SK-MEL-5 (cell line): ENCODE measurements at regions not wholly inside any gene's neighbourhood (a gene's known extent, or its start where the extent isn't known, plus 50 kb on each side); places are given as distances from the start of the nearest gene placed in this dataset.

Source experiments
- DNase-seq: peaks from one replicate; pipeline ENCODE4 v3.0.0-alpha.2; 2016; ENCODE audit warnings: low read depth, low spot score
- in situ Hi-C: cut with HindIII; loops from 2 replicates; pipeline ENCODE4 v1.10.0; 2016; ENCODE audit warnings: low sequenced_read_pairs, high pct_unique_total_duplicates, low pct_unique_long_range_greater_than_20kb

DNA sequence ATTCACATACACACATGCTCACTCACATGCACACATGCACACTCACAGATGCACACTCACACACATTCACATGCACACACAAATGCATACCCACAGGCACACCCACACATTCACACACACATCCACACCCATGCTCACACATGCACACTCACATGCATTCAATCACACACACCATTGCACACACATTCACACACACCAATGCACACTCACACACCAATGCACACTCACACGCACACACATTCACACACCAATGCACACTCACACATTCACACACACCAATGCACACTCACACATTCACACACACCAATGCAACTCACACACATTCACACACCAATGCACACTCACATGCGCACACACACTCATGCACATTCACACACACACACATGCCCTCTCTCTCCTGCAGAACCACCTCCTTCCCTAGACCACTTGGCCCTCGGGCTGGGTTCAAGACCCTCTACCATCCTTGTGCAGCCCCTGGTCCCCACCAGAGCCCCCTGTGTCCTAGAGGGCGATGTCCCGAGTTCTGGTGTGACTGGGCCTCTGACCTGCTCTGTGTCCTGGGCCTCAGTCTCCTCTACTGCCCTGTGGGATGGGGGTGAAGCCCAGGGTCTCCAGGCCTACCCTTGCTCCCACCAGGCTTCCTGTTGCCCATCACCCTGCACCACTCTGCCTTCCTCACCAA is 139.0 kb downstream of the OLFM1 start:
- no peak for DNase-seq
- in situ Hi-C loops, result no loop called here

DNA sequence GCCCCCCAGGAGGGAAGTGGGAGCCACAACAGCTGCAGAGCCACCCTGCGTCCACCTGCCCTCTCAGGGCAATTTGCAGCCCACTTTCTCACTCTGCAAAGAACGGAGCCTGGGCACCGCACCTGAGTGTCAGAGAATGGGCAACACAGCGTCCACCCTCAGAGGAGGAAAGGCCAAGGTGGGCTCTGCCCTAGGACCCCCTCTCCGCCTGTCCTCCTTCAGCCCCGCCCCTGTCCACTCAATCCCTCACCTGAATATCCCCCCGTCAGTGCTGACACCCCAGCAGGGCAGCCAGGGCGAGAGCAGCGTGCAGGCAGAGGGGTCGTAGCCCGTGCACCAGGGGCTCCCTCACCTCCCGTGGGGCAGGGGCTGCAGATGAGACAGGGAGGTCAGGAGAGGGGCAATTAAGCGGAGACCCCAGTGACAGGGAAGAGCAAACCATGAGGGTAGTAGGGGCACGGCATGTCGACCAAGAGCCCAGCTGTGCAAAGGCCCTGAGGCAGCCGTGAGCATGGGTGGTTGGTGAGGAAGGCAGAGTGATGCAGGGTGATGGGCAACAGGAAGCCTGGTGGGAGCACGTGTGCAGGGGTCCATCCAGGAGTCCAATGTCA is 140.3 kb downstream of the OLFM1 start:
- in situ Hi-C loops, result no loop called here
- no peak for DNase-seq

DNA sequence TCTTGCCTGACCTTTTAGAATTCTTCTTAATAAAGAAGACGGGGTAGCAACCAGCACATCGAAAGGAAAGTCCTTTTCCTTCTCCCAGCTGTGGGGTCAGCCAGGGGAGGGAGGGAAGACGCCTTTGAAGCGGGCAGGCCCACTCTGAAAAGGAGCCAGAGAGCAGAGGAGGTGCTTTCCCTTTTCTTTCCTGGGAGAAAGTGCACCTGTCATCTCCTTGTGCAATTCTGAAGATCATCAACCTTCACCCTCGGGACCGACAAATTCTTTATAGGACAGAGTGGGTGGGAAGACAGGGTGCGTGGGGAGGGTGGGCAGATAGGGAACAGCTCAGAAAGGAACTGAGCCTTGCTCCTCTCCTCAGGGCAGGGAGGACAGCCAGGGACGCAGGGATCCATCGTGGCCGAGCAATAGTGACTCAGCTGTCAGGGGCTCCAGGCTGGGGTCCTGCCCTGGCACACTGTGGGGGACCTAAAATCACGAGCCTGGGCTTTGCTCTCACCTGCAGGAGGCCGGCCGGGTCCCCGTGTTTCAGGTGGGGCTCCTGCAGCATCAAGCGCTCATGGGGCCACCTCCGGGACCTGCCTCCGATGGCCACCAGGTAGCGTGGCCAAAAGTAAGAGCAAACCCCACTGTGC is 141.0 kb downstream of the OLFM1 start:
- in situ Hi-C loops, result no loop called here
- no peak for DNase-seq

DNA sequence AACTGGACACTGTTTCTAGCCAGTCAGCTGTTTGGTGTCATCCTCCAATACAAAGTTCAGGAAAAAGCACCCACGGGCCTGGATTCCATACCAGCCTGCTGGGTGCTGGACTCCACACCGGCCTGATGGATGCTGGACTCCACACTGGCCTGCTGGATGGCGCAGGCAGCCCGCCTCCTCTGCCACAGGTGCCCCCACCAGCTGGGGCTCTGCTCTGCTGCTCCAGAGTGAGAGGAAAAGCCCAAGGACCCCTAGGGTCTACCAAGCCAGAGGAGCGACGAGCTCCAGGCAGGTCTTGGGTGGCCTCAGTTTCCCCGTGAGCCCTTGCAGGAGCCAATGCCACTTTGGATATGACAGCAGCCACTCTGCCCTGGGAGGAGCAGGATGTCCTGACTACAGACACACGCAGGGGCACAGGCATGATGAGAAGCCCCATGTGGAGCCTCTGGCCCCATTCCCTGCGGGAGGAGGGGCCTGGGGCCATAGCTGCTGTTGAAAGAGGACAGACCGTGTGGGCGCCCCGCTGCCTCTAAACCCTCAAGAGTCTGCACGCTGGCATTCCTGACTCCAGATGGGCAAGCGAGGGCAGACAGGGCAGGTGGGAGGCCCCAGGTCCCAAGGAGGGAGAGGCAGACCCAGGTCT is 141.6 kb downstream of the OLFM1 start:
- in situ Hi-C loops, result no loop called here
- DNase-seq, result no peak

DNA sequence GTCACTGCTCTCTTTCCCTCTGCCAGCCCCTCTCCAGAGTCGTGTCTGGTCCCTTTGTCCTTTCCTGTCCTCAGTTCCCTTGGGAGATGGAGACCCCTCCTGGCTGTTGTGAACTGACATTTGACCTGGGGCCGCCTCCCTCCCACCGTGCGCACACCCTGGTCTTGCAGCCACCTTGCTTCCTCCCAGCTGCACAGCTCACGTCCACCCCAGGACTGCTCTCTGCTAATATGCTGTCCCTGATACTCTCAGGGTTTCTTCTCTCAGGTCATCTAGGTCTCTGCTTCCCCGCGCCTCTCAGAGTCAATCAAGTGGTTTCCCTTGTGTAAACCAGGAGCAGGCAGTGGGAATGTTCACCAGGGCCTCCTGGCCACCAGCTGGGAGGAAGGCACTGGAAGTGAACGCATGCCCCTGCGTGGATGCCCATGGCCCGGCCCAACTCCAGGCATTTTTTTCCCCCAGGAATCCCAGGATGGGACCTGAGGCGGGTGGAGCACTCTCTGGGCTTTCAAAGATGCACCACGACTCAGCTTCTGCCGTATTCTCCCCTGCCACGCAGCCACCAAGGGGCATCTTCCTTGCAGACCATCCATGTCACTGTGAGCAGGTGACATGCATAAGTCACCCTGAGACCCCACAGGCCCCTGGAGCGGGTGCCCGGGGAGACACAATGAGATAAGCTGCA is 142.4 kb downstream of the OLFM1 start:
- in situ Hi-C loops, result no loop called here
- no peak for DNase-seq

DNA sequence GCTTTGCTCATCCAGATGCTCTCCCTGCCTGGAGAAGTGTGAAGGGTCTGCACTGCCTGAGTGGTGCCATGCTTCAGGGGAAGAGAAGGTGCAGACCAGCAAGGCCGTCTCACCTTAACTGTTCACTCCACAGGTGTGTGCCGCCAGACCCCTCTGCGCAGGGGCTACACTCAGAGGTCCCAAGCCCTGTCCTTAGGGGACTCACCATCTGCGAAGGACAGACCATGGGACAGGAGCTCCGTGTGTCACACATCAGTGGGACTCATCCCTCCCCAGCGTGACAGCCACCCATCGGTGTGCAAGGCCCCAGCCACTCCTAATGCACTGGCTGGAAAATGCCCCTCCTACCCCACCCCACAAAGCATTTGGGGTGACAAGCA is 142.9 kb downstream of the OLFM1 start:
- in situ Hi-C loops, result no loop called here
- no peak for DNase-seq

DNA sequence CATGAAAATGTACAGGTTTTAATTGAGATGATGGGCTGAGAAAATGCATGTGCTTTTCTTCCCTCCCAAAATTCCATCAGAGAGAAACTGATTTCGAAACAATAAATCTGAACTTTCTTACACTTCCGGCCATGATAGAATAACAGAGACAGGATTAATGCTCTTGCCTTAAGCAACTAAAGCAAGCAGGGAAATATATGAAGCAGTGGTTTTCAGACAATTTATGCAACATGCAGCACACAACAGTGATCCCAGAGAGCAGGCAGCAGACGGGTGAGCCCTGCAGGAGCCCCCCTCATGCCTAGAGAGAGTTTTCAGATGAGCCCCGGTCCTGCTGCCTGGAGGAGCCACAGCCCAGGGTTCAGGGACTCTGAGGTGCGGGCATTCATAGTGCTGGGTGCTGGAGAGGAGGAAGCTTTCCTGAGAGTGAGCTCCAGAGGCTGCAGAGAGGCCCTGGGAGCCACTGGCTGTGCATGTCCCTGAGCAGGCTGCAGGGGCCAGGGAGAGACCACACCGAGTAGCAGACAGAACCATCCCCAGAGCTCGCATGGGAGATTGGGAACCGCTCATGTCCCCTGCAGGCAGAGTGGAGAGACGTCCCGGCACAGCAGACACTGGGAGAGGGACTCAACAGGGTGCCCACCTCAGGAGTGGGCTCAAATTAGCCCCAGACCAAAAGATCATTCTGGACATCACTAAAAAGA is 143.5 kb downstream of the OLFM1 start:
- in situ Hi-C loops, result no loop called here
- DNase-seq, result no peak

DNA sequence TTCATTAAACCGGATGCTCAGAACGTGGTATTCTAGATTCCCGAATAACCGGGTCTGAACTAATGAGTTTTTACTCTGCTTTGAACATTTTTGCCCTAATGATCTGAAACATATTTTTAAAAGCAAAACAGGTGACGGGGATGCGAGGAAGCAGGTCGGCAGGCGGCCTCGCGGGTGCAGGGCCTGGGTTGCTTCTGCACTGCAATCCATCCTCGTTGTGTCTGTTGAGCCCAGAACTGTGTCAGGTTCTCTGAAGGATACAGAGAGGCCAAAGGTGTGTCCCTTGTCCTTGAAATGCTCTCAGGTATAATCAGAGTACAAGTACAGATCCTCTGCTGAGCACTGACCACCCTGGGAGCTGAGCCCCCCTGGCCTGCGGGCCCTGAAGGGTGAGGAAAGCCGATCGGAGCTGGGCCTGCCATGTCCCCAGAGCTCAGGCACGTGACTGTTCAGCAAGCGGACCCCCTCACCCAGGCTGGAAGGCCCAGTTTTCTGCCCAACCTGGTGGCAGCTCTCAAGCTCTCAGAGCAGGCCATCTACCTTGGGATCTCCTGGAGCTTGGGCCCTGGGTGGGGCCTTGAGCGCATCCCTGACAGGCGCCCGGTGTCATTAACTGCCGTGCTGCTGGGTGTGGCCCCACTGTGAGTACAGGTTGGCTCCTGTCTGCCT is 151.8 kb downstream of the OLFM1 start:
- in situ Hi-C loops, result no loop called here
- DNase-seq, result no peak

DNA sequence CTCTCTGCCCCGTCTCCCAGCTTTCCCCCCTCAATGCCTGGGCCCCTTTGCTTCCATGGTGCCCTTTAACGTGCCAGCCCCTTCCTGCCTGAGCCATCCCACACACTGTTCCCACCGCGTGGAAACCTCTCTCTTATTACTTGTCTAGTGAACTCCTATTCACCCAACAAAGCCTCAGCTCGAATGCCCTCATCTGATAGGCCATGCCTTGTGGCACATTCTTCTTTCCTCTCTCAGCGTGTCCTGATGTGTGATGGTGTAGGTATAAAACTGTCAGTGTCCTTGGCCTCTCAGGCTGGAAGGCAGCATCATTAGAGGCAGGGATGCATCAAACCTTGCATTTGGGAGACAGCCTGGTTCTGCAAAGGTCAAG is 152.3 kb downstream of the OLFM1 start:
- in situ Hi-C loops, result no loop called here
- no peak for DNase-seq

DNA sequence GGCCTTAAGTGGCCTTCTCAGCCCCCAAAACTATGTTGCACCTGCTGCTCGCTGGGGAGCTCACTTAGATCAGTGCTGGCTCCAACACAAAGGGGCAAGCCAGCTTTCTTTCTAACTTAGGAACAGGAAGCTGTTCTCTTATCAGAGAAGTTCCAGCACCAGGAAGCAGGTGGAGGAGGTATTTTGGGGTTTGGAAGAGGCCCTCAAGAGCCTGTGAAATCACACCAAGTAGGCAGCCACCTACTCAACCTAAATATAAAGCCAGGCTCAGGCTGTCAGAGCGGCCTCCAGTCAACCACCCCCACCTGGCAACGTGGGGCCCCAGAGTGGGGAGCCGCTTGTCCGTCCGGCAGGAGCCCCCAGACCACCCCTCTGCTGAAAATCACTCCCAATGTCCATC is 152.8 kb downstream of the OLFM1 start:
- in situ Hi-C loops, result no loop called here
- DNase-seq, result no peak

DNA sequence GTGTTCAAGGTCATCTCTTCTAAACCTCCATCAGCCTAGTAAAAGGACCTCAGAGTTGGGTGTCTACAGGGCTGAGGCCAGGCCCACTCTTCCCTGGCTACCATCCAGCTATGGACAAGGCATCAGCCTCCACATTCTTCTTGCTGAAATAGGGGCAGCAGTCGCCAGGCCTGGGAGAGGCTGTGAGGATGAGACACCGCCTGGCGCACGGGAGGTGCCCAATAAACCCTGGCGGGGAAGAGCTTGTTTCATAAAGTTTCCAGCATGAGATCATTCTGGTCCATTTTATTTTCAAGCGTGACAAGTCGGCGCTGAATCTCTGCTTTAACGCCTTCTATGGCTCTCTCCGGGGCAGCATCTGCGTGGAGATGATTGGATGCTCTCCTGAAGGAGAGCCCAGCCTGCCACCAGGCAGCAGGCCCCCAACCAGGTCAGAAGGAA is 153.4 kb downstream of the OLFM1 start:
- no peak for DNase-seq

DNA sequence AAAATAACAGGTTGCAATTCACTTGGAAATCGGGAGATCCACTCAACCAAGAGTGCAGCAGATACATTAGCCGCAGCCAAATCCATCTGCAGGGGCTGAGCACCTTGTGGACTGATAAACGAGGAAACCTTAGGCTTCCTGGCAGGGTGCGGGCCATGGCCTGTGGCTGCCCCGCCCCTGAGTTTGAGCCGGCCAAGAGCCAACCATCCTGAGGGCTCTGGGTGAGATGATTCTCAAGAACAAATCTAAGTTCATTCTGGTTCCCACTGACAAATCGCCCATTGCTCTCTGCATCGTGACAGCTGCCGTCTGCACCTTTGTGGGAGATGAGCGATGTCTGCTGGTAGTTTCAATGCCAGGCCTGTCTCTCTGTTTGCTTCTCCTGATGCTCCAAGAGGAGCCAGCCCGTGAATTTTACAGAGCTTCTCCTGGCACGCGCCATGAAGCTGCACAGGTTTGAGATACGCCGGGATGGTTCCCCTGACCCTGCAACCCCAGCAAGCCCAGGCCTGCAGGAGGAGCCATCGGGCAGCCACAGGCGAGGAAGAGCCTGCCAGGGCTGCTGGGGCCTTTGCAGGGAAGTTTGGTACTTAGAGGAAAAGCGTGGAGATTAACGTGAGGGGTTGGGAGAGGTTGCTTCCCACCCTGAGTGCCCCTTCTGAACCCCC is 154.0 kb downstream of the OLFM1 start:
- peak; percentile 24 for DNase-seq
- in situ Hi-C loops, result no loop called here

More for the DNA sequence above, 153.4 kb downstream of the OLFM1 start:
- in situ Hi-C loops, result no loop called here

DNA sequence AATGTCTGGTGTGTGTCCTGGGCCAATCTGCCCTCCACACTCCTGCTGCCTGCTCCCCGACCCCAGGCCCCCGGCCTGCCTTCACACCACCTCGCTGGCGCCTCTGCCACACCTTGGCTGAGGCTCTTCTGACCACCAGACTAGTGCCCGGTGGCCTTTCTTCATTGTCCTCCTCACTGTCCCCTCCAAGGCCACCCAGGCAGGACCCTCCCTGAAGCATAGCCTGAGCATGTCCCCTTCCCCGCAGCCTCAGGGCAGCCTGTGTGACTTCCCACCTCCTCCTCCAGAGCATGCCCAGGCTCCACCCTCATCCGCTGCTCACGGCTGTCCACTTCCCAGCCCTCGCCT is 154.6 kb downstream of the OLFM1 start:
- in situ Hi-C loops, result no loop called here
- no peak for DNase-seq

DNA sequence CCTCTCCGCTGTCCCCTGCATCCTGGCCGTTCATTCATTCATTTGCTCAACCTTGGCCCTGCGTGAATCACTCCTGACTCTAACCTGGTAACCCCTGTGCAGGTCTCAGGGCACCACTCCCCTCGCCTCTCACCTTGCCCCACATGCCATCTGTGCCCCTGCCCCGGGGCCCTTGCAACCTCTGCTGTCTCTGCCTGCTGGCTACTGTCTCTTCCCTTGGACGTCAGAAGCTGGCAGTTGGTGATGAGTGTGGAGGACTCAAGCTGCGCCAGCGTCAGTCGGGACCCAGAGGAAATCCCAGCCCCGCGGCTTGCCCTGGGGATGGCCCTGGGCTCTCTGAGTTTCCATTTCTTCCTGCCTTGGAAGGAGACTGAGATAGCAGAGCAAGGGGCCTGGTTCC is 154.9 kb downstream of the OLFM1 start:
- DNase-seq, result no peak
- in situ Hi-C loops, result no loop called here

DNA sequence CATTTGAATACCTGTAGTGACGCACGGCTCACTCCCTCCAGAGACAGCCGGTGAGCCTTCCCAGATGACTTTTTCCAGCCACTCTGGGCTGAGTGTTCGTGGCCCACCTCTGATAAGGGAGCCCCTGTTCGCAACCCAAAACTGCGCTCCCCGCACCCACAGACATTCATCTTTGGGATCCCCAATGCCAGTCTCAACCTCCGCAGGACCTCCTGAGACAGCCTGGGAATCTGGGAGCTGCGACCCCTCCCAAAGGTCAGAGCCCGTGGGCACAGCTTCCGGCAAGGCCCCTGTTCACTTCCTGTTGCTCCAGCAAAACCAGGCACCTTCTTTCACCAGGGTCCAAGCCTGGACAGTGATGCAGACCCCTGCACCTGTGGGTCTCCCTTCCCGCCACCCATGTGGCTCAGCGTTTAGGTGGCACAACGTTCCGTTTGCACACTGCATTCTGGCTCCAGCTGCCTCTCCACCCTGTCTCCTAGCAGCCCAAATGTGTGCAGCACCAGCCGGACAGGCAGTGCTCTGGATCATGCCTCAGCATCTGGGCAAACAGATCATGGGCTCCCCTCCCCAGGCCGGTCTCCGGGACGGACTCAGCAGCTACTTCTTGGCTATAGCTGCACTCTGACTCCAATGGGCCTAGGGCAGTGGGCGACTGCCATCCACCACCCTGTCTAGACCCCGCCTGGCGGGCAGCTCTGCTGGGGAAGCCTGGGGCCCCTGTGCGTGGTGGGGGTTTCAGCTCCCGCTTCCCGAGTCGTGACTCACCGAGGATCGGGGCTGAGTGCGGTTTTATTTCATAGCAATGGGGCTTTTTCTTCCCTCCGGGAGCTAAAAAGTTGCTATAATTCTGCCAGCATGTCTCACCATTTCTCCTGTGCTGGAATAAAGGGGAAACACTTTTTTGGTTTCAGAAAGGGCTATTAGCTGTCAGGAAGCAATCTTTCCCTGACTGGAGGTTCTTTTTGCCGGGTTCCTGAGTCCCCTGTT is 156.0 kb downstream of the OLFM1 start:
- DNase-seq, result no peak
- in situ Hi-C loops, result no loop called here
